WERI-Rb-1 (cell line): ENCODE measurements at regions not wholly inside any gene's neighbourhood (a gene's known extent, or its start where the extent isn't known, plus 50 kb on each side); places are given as distances from the start of the nearest gene placed in this dataset.

ENCODE experiments used
- DNase-seq: peaks from one replicate; pipeline ENCODE4 v3.0.0-alpha.2; 2020
- H3K27ac ChIP-seq: fragments of 250-450 bp; sonication (Bioruptor Pico); 2 replicates; pipeline ENCODE4 v1.5.1; 2020; ENCODE audit warnings: mild to moderate bottlenecking, moderate library complexity
- H3K27me3 ChIP-seq: fragments of 250-450 bp; sonication (Bioruptor Pico); 2 replicates; pipeline ENCODE4 v1.5.1; 2021; ENCODE audit warnings: mild to moderate bottlenecking, low read depth, moderate library complexity; ENCODE audit not compliant: insufficient read depth, severe bottlenecking
- H3K36me3 ChIP-seq: fragments of 250-450 bp; sonication (Bioruptor Pico); 2 replicates; pipeline ENCODE4 v1.5.1; 2020; ENCODE audit warnings: mild to moderate bottlenecking, moderate library complexity
- H3K4me3 ChIP-seq: 2 replicates; pipeline ENCODE4 v1.5.1; 2011; ENCODE audit warnings: low read depth, mild to moderate bottlenecking, control low read depth, low read length
- H3K9me3 ChIP-seq: fragments of 250-450 bp; sonication (Bioruptor Pico); 2 replicates; pipeline ENCODE4 v1.5.1; 2021; ENCODE audit warnings: mild to moderate bottlenecking, moderate library complexity; ENCODE audit not compliant: severe bottlenecking
- TF ChIP-seq, protein P1 (sequence below): IDR thresholded peaks from 2 replicates; pipeline ENCODE4 v1.5.1; 2011; ENCODE audit warnings: low read depth, mild to moderate bottlenecking, control low read depth, inconsistent platforms, low read length

DNA sequence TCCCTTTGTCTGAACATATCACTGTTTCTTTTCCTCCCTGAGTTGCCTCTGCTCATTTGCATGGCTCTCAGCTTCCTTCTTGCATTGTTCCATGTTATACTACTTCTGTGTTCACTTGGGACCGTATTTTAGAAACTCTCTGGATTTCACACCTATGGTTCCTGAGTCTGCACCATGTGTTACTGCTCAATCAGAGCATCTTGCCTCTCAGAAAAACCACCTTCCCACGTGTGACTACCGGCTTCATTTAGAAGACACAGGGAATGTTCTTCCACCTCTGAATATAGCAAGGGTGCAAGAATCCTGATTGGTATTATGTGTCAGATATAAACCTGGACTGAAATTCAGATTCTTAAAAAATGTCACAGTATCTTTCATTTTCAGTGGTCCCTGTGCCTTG, 731.2 kb downstream of the TDRD15 start:
- no peaks in the 10 kb centered on the region for H3K36me3 ChIP-seq
- no peaks in the 10 kb centered on the region for H3K27me3 ChIP-seq
- TF ChIP-seq, protein P1, sequence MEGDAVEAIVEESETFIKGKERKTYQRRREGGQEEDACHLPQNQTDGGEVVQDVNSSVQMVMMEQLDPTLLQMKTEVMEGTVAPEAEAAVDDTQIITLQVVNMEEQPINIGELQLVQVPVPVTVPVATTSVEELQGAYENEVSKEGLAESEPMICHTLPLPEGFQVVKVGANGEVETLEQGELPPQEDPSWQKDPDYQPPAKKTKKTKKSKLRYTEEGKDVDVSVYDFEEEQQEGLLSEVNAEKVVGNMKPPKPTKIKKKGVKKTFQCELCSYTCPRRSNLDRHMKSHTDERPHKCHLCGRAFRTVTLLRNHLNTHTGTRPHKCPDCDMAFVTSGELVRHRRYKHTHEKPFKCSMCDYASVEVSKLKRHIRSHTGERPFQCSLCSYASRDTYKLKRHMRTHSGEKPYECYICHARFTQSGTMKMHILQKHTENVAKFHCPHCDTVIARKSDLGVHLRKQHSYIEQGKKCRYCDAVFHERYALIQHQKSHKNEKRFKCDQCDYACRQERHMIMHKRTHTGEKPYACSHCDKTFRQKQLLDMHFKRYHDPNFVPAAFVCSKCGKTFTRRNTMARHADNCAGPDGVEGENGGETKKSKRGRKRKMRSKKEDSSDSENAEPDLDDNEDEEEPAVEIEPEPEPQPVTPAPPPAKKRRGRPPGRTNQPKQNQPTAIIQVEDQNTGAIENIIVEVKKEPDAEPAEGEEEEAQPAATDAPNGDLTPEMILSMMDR = no peak
- no peak overlapping the region for H3K4me3 ChIP-seq
- DNase-seq = no peak
- H3K27ac ChIP-seq = no peak overlapping the region
- no peaks in the 10 kb centered on the region for H3K9me3 ChIP-seq

DNA sequence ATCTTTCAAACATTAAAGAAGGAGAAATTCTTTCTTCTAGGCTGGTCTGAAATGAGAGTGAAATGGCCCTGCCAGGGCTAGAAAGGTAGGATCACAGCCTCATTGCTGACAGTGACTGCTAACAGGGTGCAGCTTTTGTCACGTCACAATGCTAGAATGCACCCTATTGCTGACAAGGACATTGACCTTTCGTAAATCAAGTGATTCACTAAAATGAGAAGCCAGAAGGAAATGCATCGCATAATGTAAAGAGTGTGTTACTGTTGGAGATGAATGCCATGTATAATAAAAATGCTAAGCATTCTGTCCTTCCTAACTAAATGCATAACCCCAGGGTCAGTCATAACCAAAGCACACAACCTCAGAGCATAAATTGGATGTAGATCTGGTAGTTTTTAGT, 732.9 kb downstream of the TDRD15 start:
- Histone ChIP-seq H3K9me3 (no peaks in the 10 kb centered on the region), H3K27me3 (no peaks in the 10 kb centered on the region), H3K27ac (no peak overlapping the region), H3K36me3 (no peaks in the 10 kb centered on the region), H3K4me3 (no peak overlapping the region)
- DNase-seq = no peak
- TF ChIP-seq, protein P1 = no peak

DNA sequence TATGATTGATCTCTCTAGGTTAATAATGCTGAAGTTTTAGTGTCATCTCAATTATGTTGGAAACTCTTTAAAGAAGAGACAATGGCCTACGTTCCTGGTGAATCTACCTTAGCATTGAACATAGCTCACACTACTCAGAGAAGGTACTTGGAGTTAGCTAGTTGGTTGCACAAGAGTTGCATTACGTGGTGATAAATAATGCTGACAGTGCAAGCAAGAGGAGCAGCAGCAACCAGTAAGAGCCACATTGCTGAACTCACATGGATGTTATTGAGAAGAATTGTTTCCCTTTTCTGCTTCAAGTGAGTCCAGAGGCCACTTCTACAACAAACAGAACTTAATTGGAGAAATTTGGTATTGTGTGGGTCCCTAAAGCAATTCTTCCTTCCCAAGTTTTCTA, 737.1 kb downstream of the TDRD15 start:
- TF ChIP-seq, protein P1 = no peak
- Histone ChIP-seq H3K9me3 (no peaks in the 10 kb centered on the region), H3K4me3 (no peak overlapping the region), H3K36me3 (no peaks in the 10 kb centered on the region), H3K27me3 (no peaks in the 10 kb centered on the region), H3K27ac (no peak overlapping the region)
- no peak for DNase-seq

DNA sequence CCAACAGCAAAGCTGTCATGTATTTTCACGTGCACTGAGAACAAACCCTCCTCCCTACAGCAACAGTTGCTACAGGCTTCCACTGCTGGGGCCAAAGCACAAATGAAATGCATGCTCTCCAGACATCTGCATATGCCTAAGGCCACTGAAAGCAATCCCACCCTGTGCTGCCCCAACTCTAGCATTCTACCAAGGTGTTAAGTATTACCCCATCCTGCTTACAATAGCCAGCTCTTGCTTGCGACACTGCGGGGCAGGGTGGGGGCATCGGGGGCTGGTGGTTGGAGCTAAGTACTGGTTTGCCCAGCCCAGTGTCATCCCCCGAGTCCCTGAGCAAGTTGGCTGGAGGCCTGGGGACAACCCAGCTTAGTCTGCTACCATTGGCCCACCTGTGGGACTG, 742.5 kb downstream of the TDRD15 start:
- H3K4me3 ChIP-seq = no peak overlapping the region
- no peak overlapping the region for H3K27ac ChIP-seq
- TF ChIP-seq, protein P1 = no peak
- no peaks in the 10 kb centered on the region for H3K9me3 ChIP-seq
- no peaks in the 10 kb centered on the region for H3K36me3 ChIP-seq
- H3K27me3 ChIP-seq = no peaks in the 10 kb centered on the region
- DNase-seq = no peak

DNA sequence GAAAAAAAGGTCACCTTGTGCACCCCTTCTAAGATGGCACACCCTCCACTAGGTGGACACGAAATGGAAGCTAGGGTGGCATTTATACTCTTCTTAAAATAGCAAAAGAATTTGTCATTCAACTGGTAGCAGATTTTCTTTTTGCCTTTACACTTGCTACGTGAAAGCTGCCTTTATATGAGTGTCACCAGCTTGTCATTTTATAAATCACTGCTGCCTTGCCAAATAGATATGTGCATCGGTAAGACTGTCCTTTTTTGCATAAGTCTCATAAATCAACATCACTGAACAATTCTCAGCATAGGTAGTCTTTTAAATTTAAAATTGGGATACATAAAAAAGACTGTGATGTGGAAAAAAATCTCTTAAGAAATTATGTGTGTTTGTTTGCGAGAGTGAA, 764.1 kb downstream of the TDRD15 start:
- no peaks in the 10 kb centered on the region for H3K27me3 ChIP-seq
- no peak overlapping the region for H3K4me3 ChIP-seq
- no peak for DNase-seq
- no peaks in the 10 kb centered on the region for H3K36me3 ChIP-seq
- H3K9me3 ChIP-seq = no peaks in the 10 kb centered on the region
- TF ChIP-seq, protein P1 = no peak
- no peak overlapping the region for H3K27ac ChIP-seq

DNA sequence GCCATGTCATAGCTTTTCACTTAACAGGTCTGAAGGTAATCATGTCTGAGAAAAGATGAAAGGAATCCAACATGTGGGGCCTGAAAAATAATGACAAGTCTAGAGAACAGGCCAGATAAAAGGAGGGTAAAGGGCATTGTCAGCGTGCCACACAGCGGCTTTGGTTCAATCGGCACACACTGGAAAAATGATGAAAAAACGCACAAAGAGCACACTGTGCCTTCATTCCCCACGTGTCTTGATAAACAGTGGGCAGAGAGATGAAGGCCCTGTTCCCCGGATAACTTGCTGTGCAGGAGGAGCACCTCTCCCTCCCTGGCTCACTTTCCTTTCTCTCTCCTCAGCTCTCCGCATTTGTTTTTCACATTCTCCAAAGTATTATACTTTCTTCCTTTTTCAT, 766.3 kb downstream of the TDRD15 start:
- Histone ChIP-seq H3K9me3 (no peaks in the 10 kb centered on the region), H3K4me3 (no peak overlapping the region), H3K36me3 (no peaks in the 10 kb centered on the region), H3K27me3 (no peaks in the 10 kb centered on the region), H3K27ac (no peak overlapping the region)
- TF ChIP-seq, protein P1 = no peak
- no peak for DNase-seq
